Glomerular visceral epithelial cell (primary cell): ENCODE measurements at regions not wholly inside any gene's neighbourhood (a gene's known extent, or its start where the extent isn't known, plus 50 kb on each side); places are given as distances from the start of the nearest gene placed in this dataset.
A peak's percentile ranks its signal among the peaks of the same experiment; 100 is the strongest.
"Not testable (repeated sequence)": the region's sequence is repeated elsewhere in the genome, so short reads cannot be mapped to it uniquely, and the experiment has no call there.

Experiments
- DNase-seq: peaks from one replicate; pipeline ENCODE4 v3.0.0-alpha.2; 2016; ENCODE audit errors: extremely low spot score

DNA sequence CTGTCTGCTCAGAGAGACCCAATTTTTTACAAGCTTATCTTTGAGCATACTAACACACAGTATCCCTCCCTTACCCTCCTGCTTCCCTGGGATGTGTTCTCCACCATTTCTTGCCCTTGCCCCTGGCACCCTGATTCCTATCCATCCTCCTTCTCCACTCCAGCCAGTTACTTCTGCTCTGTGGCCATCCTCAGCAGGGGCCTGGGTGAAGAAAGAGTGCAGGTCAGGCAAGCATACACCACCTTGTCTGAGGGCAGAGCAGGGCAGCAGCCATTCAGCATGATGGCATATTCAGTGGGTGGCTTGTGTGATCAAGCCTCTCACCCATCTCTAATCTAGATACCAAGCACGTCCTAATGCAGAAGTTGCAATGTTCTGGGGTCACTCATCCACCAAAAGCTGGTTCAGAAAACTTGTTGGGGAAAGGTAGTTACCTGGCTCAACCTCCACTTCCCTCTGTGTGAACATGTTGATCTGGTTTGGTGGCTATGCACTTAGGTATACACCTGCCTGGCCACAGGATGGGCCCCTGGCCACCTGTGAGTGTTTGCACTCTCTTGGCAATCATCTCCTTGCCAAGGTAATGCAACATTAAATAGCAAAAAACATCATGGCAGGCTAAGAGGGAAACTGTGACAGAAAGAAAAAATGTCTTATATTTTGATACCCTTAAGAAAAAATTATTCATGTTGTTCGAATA, 900.3 kb upstream of the MIR17HG start:
- DNase-seq = no peak

GRCh38 chr13:90447734-90448101, 899.8 kb upstream of the MIR17HG start:
- peak; percentile 78 for DNase-seq

DNA sequence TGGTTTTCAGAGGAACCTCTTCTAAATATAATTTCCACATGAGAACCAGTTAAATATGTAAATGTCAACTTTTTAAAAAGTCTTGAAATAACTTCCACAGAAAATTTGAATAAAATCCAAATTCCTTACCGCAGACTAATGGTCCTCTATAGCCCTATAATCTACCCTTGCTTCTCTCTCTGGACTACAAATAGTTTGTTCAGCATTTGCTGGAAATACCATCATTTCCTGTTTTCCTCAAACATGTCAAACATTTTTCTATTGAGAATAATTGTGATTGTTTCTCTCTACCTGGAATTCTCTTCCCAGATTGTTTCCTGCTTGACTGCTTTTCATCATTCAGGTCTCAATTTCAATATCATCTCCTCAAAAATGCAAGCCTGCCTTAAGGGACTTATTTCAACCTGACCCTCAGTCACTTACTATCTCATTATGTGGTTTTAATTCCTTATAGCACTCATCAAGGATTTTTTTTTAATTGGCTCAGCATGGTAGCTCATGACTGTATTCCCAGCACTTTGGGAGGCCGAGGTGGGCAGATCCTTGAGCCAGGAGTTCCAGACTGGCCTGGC, 898.9 kb upstream of the MIR17HG start:
- DNase-seq = no peak

DNA sequence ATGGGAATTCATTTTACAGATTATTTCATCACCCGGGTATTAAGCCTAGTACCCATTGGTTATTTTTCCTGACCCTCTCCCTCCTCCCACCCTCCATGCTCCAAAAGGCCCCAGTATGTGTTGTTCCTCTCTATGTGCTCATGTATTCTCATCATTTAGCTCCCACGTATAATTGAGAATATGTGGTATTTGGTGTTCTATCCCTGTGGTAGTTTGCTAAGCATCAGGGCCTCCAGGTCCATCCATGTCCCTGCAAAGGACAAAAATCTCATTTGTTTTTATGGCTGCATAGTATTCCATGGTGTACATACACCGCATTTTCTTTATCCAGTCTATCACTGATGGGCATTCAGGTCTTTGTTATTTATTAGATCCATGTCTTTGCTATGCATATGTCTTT, 894.1 kb upstream of the MIR17HG start:
- DNase-seq = no peak

DNA sequence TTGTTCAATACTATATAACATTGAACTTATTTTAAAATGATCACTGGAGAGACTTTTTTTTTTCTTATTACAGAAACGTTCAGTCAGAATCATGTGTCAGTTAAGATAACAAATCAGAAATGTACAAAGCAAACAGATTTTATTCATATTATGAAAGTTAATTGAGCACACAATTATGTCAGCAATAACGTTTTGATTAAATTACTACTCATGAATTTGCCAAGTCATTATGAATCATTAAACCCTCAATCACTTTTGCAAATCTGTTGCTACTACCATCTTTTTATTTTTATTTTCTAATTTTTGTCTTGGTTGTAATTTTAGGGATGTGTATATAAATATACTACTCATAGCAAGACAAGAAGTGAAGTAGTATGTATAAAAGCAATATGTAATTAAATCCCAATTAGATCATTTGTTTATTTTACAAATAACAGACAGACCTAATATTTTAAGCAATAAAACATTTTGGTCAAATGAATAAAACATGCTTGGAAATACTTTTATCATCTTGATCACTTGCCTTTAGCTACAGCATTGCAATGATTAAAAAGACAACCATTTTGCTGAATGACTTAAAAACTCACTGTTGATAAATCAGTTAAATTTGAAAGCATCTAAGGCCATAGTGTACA, 893.4 kb upstream of the MIR17HG start:
- no peak for DNase-seq

- DNase-seq = no peak
Observed at GRCh38 chr13:90455067-90455466, 892.4 kb upstream of the MIR17HG start.

- no peak for DNase-seq
Observed at GRCh38 chr13:90455823-90456222, 891.7 kb upstream of the MIR17HG start.

GRCh38 chr13:90461398-90461797, 886.1 kb upstream of the MIR17HG start:
- DNase-seq = no peak

DNA sequence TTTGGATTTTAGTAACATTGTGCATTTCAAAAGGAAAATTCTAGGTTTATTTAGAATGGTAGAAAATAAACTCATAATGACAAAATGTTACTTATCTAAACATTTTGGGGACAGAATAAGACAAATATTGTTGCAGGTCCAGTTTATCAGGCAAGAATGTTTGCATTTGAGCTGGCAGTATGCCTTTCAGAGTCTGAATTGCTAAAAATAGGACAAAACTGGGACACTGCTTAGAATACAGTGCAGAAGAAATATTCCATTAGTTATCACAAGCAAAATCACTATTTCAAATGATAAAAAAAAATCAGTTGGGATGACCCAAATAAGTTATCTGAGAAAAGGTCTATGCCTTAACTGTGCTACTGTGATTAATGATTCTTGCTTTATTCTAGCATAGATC, 870.3 kb upstream of the MIR17HG start:
- no peak for DNase-seq

DNA sequence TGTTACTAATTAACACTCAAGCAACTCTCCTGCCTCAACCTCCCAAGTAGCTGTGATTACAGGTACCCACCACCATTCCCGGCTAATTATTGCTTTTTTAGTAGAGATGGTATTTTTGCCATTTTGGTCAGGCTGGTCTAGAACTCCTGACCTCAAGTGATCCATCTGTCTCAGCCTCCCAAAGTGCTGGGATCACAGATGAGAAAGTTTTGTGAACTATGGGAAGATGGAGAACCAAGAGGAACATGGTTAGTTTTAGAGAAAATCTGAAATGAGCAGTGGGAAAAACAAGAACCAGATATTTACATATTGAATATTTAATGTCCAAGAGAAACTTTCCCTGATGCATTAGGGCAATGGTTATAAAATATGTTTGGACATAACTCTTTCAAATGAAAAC, 863.6 kb upstream of the MIR17HG start:
- no peak for DNase-seq

- peak; percentile 56 for DNase-seq
Observed at GRCh38 chr13:90485436-90485835, 862.1 kb upstream of the MIR17HG start.

- DNase-seq = no peak
Observed at GRCh38 chr13:90492872-90493271, 854.6 kb upstream of the MIR17HG start.

- DNase-seq = no peak
Observed at GRCh38 chr13:90493667-90494066, 853.8 kb upstream of the MIR17HG start.

- DNase-seq = not testable (repeated sequence)
Observed at GRCh38 chr13:90494849-90495248, 852.6 kb upstream of the MIR17HG start.

DNA sequence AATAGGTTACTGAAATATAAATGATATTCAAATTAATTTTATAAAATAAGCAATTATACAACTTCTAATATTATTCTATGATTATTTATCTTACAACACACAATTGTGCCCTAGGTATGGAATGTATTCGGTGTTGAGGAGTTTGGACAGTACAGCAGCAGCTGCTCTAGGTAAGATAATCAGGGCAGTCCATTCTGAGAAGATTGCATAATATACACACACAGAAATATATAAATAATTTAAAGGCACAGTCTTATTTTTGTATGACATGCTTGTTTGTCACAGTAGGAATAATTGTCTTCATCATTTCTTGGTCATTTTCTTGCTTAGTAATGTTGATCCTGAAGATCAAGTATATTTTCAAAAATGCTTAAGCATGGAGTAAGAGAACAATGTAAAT, 849.4 kb upstream of the MIR17HG start:
- DNase-seq = no peak

GRCh38 chr13:90498816-90499215, 848.7 kb upstream of the MIR17HG start:
- DNase-seq = no peak

DNA sequence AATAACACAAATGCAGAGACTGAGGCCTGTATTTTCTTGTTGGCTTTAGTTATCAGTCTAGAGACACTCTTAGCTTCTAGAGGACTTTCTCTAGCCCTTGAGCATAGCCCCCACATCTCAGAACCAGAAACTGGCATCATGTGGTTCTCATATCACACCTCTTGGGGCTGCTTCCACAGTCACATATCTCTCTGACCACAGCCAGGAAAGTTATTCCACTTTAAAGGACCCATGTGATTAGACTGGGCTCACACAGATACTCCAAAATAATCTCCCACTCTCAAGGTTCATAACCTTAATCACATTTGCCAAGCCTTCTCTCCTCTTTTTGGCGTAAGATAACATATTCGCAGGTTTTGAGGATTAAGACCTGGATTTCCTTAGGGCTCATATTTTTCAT, 846.9 kb upstream of the MIR17HG start:
- no peak for DNase-seq

- DNase-seq = no peak
Observed at GRCh38 chr13:90502153-90502552, 845.3 kb upstream of the MIR17HG start.

DNA sequence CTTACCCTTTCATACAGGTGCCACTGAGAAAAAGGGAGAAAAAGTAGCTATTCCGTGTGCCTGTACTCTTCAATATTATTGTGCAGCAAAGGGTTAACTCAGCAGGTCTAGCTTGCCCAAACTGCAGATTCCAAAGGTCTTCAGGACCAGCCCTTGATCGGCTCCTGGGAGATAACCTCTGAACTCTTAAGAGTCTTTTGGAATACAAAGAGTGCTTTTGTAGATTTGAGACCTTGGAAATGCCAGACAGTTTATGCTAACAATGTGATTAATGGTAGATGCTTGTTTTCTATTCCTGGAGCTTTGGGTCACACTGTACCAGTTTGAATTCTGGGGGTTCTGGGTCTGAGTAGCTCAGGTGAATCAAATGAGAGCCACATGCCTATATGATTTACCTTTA, 844.7 kb upstream of the MIR17HG start:
- DNase-seq = no peak

- no peak for DNase-seq
Observed at GRCh38 chr13:90510319-90510718, 837.2 kb upstream of the MIR17HG start.

- no peak for DNase-seq
Observed at GRCh38 chr13:90511903-90512302, 835.6 kb upstream of the MIR17HG start.

GRCh38 chr13:90514712-90515111, 832.8 kb upstream of the MIR17HG start:
- not testable (repeated sequence) for DNase-seq

- no peak for DNase-seq
Observed at GRCh38 chr13:90518417-90518816, 829.1 kb upstream of the MIR17HG start.
